CD4-positive, alpha-beta T cell treated with Interleukin-6 for 4 hours (primary cell): ENCODE measurements at regions not wholly inside any gene's neighbourhood (a gene's known extent, or its start where the extent isn't known, plus 50 kb on each side); places are given as distances from the start of the nearest gene placed in this dataset.
"Not testable (repeated sequence)": the region's sequence is repeated elsewhere in the genome, so short reads cannot be mapped to it uniquely, and the experiment has no call there.

ENCODE experiments used
- DNase-seq: peaks from one replicate; pipeline ENCODE4 v3.0.0-alpha.2; 2020; ENCODE audit warnings: mixed read lengths

GRCh38 chr1:224539971-224540370 is 76.1 kb upstream of the CNIH3 start:
- DNase-seq = no peak

- no peak for DNase-seq
These were observed 75.6 kb upstream of the CNIH3 start for GRCh38 chr1:224540535-224540934.

GRCh38 chr1:224541072-224541790 is 74.9 kb upstream of the CNIH3 start:
- DNase-seq = no peak

- no peak for DNase-seq
These were observed 74.1 kb upstream of the CNIH3 start for GRCh38 chr1:224541901-224542630.

GRCh38 chr1:224542783-224543440 is 73.2 kb upstream of the CNIH3 start:
- DNase-seq = no peak

GRCh38 chr1:224543453-224543852 is 72.7 kb upstream of the CNIH3 start:
- DNase-seq = no peak

- no peak for DNase-seq
These were observed 71.6 kb upstream of the CNIH3 start for GRCh38 chr1:224544346-224545110.

GRCh38 chr1:224545571-224545970 is 70.5 kb upstream of the CNIH3 start:
- no peak for DNase-seq

GRCh38 chr1:224548676-224549075 is 67.4 kb upstream of the CNIH3 start:
- DNase-seq = no peak

- not testable (repeated sequence) for DNase-seq
These were observed 64.9 kb upstream of the CNIH3 start for GRCh38 chr1:224551189-224551588.

GRCh38 chr1:224554056-224554455 is 62.1 kb upstream of the CNIH3 start:
- no peak for DNase-seq

- DNase-seq = no peak
These were observed 61.4 kb upstream of the CNIH3 start for GRCh38 chr1:224554620-224555259.

GRCh38 chr1:224558904-224559303 is 57.2 kb upstream of the CNIH3 start:
- no peak for DNase-seq

GRCh38 chr1:224559981-224560728 is 56.0 kb upstream of the CNIH3 start:
- DNase-seq = no peak

- not testable (repeated sequence) for DNase-seq
These were observed 53.2 kb upstream of the CNIH3 start for GRCh38 chr1:224562881-224563280.

- DNase-seq = no peak
These were observed 52.5 kb upstream of the CNIH3 start for GRCh38 chr1:224563666-224564065.

- DNase-seq = no peak
These were observed 51.5 kb upstream of the CNIH3 start for GRCh38 chr1:224564454-224565084.

GRCh38 chr1:224565186-224565585 is 50.9 kb upstream of the CNIH3 start:
- no peak for DNase-seq

GRCh38 chr1:224565611-224566406 is 50.3 kb upstream of the CNIH3 start:
- no peak for DNase-seq
